Liver (tissue), 8 donors: ENCODE measurements at regions not wholly inside any gene's neighbourhood (a gene's known extent, or its start where the extent isn't known, plus 50 kb on each side); places are given as distances from the start of the nearest gene placed in this dataset.

Experiments used
- DNase-seq: peaks from one replicate; pipeline ENCODE4 v3.0.0-alpha.2; 2017; ENCODE audit warnings: low spot score
- H3K27ac ChIP-seq, 2 donors: one replicate each; pipeline ENCODE4 v1.7.0; 2013; ENCODE audit warnings: inconsistent platforms in 2 of 2, low read length in 2 of 2, control low read depth in 1 of 2, low read depth in 1 of 2, mild to moderate bottlenecking in 1 of 2
- H3K27me3 ChIP-seq, 4 donors: one replicate each; pipeline versions ENCODE4 v1.6.1 to v1.7.0; 2013; ENCODE audit warnings: low read length in 3 of 4, inconsistent platforms in 1 of 4, mild to moderate bottlenecking in 1 of 4, moderate library complexity in 1 of 4; ENCODE audit not compliant: control insufficient read depth in 4 of 4, insufficient read depth in 4 of 4
- H3K36me3 ChIP-seq, 4 donors: one replicate each; pipeline versions ENCODE4 v1.6.1 to v1.7.0; 2013; ENCODE audit warnings: low read length in 3 of 4, mild to moderate bottlenecking in 3 of 4, low read depth in 1 of 4, moderate library complexity in 1 of 4; ENCODE audit not compliant: control insufficient read depth in 4 of 4, insufficient read depth in 3 of 4
- H3K4me1 ChIP-seq, 4 donors: one replicate each; pipeline versions ENCODE4 v1.6.1 to v1.7.0; 2013; ENCODE audit warnings: low read length in 3 of 4, mild to moderate bottlenecking in 3 of 4, moderate library complexity in 1 of 4; ENCODE audit not compliant: control insufficient read depth in 4 of 4, insufficient read depth in 4 of 4
- H3K4me3 ChIP-seq, 3 donors: one replicate each; pipeline versions ENCODE4 v1.6.1 to v1.7.0; 2013; ENCODE audit warnings: low read length in 3 of 3, control low read depth in 1 of 3, low read depth in 1 of 3, mild to moderate bottlenecking in 1 of 3
- H3K9ac ChIP-seq, 2 donors: one replicate each; pipeline ENCODE4 v1.7.0; 2013; ENCODE audit warnings: low read length in 2 of 2, mild to moderate bottlenecking in 2 of 2, moderate library complexity in 2 of 2, control low read depth in 1 of 2, low read depth in 1 of 2
- H3K9me3 ChIP-seq, 4 donors: one replicate each; pipeline versions ENCODE4 v1.6.1 to v1.7.0; 2013; ENCODE audit warnings: low read length in 3 of 4; ENCODE audit not compliant: control insufficient read depth in 4 of 4
- ATF3 ChIP-seq: IDR thresholded peaks from 2 replicates; pipeline ENCODE4 v1.6.1; 2016; ENCODE audit warnings: antibody characterized with exemption
- CTCF ChIP-seq: fragments of 150-350 bp; IDR thresholded peaks from 2 replicates; pipeline ENCODE4 v1.5.1; 2017; ENCODE audit warnings: improper control_type of control experiment, low read depth, low read length; ENCODE audit not compliant: missing input control
- EGR1 ChIP-seq, 2 donors: IDR thresholded peaks; 2 replicates each; pipeline ENCODE4 v1.6.1; 2016 to 2018; ENCODE audit warnings: antibody characterized with exemption in 2 of 2, low read depth in 2 of 2
- FOXA1 ChIP-seq: IDR thresholded peaks from 2 replicates; pipeline ENCODE4 v1.6.1; 2016; ENCODE audit warnings: antibody characterized with exemption
- FOXA2 ChIP-seq: IDR thresholded peaks from 2 replicates; pipeline ENCODE4 v1.6.1; 2016; ENCODE audit warnings: antibody characterized with exemption
- GABPA ChIP-seq, 2 donors: IDR thresholded peaks in 1 of 2; conservative IDR thresholded peaks in 1 of 2; 2 replicates each; pipeline ENCODE4 v1.6.1; 2016; ENCODE audit warnings: antibody characterized with exemption in 2 of 2, mild to moderate bottlenecking in 1 of 2, moderate library complexity in 1 of 2
- HNF4A ChIP-seq, 2 donors: conservative IDR thresholded peaks; 2 replicates each; pipeline ENCODE4 v1.6.1; 2016; ENCODE audit warnings: antibody characterized with exemption in 2 of 2, mild to moderate bottlenecking in 2 of 2
- HNF4G ChIP-seq: IDR thresholded peaks from 2 replicates; pipeline ENCODE4 v1.6.1; 2016; ENCODE audit warnings: antibody characterized with exemption
- JUND ChIP-seq, 2 donors: IDR thresholded peaks; 2 replicates each; pipeline ENCODE4 v1.6.1; 2016; ENCODE audit warnings: antibody characterized with exemption in 2 of 2
- MAX ChIP-seq: IDR thresholded peaks from 2 replicates; pipeline ENCODE4 v1.6.1; 2016; ENCODE audit warnings: antibody characterized with exemption
- NR2F2 ChIP-seq: IDR thresholded peaks from 2 replicates; pipeline ENCODE4 v1.6.1; 2016; ENCODE audit warnings: antibody characterized with exemption
- RAD21 ChIP-seq, 2 donors: IDR thresholded peaks; 2 replicates each; pipeline ENCODE4 v1.6.1; 2016; ENCODE audit warnings: antibody characterized with exemption in 2 of 2, mild to moderate bottlenecking in 2 of 2
- REST ChIP-seq: IDR thresholded peaks from 2 replicates; pipeline ENCODE4 v1.6.1; 2016; ENCODE audit warnings: antibody characterized with exemption, mild to moderate bottlenecking
- RXRA ChIP-seq, 2 donors: IDR thresholded peaks; 2 replicates each; pipeline ENCODE4 v1.6.1; 2017 to 2018; ENCODE audit warnings: antibody characterized with exemption in 2 of 2, mild to moderate bottlenecking in 1 of 2
- SP1 ChIP-seq: IDR thresholded peaks from 2 replicates; pipeline ENCODE4 v1.6.1; 2018; ENCODE audit warnings: antibody characterized with exemption, mild to moderate bottlenecking
- TAF1 ChIP-seq: conservative IDR thresholded peaks from 2 replicates; pipeline ENCODE4 v1.6.1; 2016; ENCODE audit warnings: antibody characterized with exemption, mild to moderate bottlenecking
- YY1 ChIP-seq: IDR thresholded peaks from 2 replicates; pipeline ENCODE4 v1.6.1; 2016; ENCODE audit warnings: antibody characterized with exemption, mild to moderate bottlenecking
- ZBTB33 ChIP-seq: IDR thresholded peaks from 2 replicates; pipeline ENCODE4 v1.6.1; 2016; ENCODE audit warnings: antibody characterized with exemption
- WGBS: extraction: QIAGEN DNeasy Blood & Tissue Kit; methylation state at CpG from one replicate; pipeline ENCODE4 v1.1.7; 2013; 5-methylcytosine and 5-hydroxymethylcytosine counted together
- donor health status: healthy.
- donor health status: healthy.
- donor health status: healthy.
- donor health status: healthy.
- donor health status: healthy.

- no peak for DNase-seq
- Histone ChIP-seq H3K27ac (no peak overlapping the region), H3K36me3 (no peaks in the 10 kb centered on the region), H3K9me3 (no peaks in the 10 kb centered on the region), H3K4me1 (peaks cover 0 to 13% (median 1%) of the 10 kb centered on the region in 4 donors), H3K4me3 (no peak overlapping the region), H3K27me3 (no peaks in the 10 kb centered on the region), H3K9ac (no peak overlapping the region)
- no peak for TF ChIP-seq TAF1
- no peak for TF ChIP-seq ATF3
- no peak for TF ChIP-seq EGR1 (IDR thresholded peaks at IDR 0.05; ENCODE audit: low read depth in 2 of 2)
- no peak for TF ChIP-seq FOXA2
- no peak for TF ChIP-seq SP1
- no peak for TF ChIP-seq GABPA (IDR thresholded peaks at IDR 0.05 in 1 of 2, conservative IDR thresholded peaks at IDR 0.05 in 1 of 2)
- no peak for TF ChIP-seq RAD21 (IDR thresholded peaks at IDR 0.05)
- no peak for TF ChIP-seq MAX
- TF ChIP-seq FOXA1 = no peak
- TF ChIP-seq HNF4A (conservative IDR thresholded peaks at IDR 0.05) = no peak
- no peak for TF ChIP-seq NR2F2
- TF ChIP-seq JUND (IDR thresholded peaks at IDR 0.05) = no peak
- no peak for TF ChIP-seq HNF4G
- TF ChIP-seq YY1 = no peak
- TF ChIP-seq ZBTB33 = no peak
- no peak for TF ChIP-seq CTCF
- TF ChIP-seq REST = no peak
- TF ChIP-seq RXRA (IDR thresholded peaks at IDR 0.05) = no peak
- 96% methylated on average over 5 of the region's 5 CpGs for WGBS
Measured at GRCh38 chr2:82792316-82792715, 1666.8 kb downstream of the SUCLG1 start.
